HEK293 (cell line): ENCODE measurements at regions not wholly inside any gene's neighbourhood (a gene's known extent, or its start where the extent isn't known, plus 50 kb on each side); places are given as distances from the start of the nearest gene placed in this dataset.

Experiments used
- CTCF ChIA-PET: fragments of 350-600 bp; formaldehyde crosslinking; extraction: SDS; loops from one replicate; lab custom pipeline; 2021; ENCODE audit warnings: antibody characterized with exemption; lab: Yijun Ruan, JAX
- POLR2A ChIA-PET: fragments of 300-600 bp; formaldehyde crosslinking; extraction: SDS; loops from one replicate; lab custom pipeline; 2020; ENCODE audit warnings: antibody characterized with exemption, inconsistent platforms; lab: Yijun Ruan, JAX
- H3K27ac ChIP-seq: fragments of 200-500 bp; sonication (Bioruptor generic); 2 replicates; pipeline ENCODE4 v1.5.1; 2014; ENCODE audit warnings: low read depth, low read length, control low read depth, inconsistent platforms; ENCODE audit errors: extremely low read depth
- H3K36me3 ChIP-seq, 2 experiments: fragments of 200-500 bp in 1 of 2; sonication (Bioruptor generic) in 1 of 2; 1 replicate in 1 of 2; 2 replicates in 1 of 2; pipeline ENCODE4 v1.5.1; 2014 to 2017; ENCODE audit warnings: inconsistent platforms in 2 of 2, low read length in 2 of 2; ENCODE audit not compliant: control insufficient read depth in 2 of 2, insufficient read depth in 1 of 2
- H3K4me1 ChIP-seq: fragments of 200-500 bp; sonication (Bioruptor generic); 2 replicates; pipeline ENCODE4 v1.5.1; 2014; ENCODE audit warnings: mild to moderate bottlenecking, low read length, inconsistent platforms; ENCODE audit not compliant: control insufficient read depth, insufficient read depth
- H3K4me3 ChIP-seq: 2 replicates; pipeline ENCODE4 v1.5.1; 2011; ENCODE audit warnings: low read depth, mild to moderate bottlenecking, control low read depth, low read length, moderate library complexity
- H3K9me3 ChIP-seq: fragments of 200-500 bp; sonication (Bioruptor generic); 2 replicates; pipeline ENCODE4 v1.5.1; 2014; ENCODE audit warnings: low read depth, low read length, inconsistent platforms; ENCODE audit not compliant: control insufficient read depth, insufficient read depth
- GLI2 ChIP-seq: fragments of 450-650 bp; formaldehyde crosslinking; IDR thresholded peaks from 2 replicates; pipeline ENCODE4; 2017; ENCODE audit warnings: missing biosample characterization, missing genetic modification characterization, low read depth, borderline replicate concordance
- SALL2 ChIP-seq: fragments of 450-650 bp; formaldehyde crosslinking; IDR thresholded peaks from 2 replicates; pipeline ENCODE4 v1.5.0; 2017; ENCODE audit warnings: missing biosample characterization, mild to moderate bottlenecking, missing genetic modification characterization, borderline replicate concordance
- SCRT2 ChIP-seq: fragments of 450-650 bp; formaldehyde crosslinking; IDR thresholded peaks from 2 replicates; pipeline ENCODE4 v1.5.1; 2016; ENCODE audit warnings: missing biosample characterization, missing genetic modification characterization
- SETDB1 ChIP-seq: IDR thresholded peaks from one replicate; pipeline ENCODE4 v1.6.1; 2017; ENCODE audit warnings: mild to moderate bottlenecking, low read length, moderate library complexity, mixed read lengths; ENCODE audit not compliant: insufficient read length
- TCF7L2 ChIP-seq: IDR thresholded peaks from 2 replicates; pipeline ENCODE4 v1.6.1; 2011; ENCODE audit warnings: low read depth, mild to moderate bottlenecking, inconsistent platforms, low read length, moderate library complexity, borderline replicate concordance
- ZBTB26 ChIP-seq: fragments of 450-650 bp; formaldehyde crosslinking; optimal IDR thresholded peaks from 2 replicates; pipeline ENCODE3; 2016; ENCODE audit warnings: missing biosample characterization, mild to moderate bottlenecking, missing genetic modification characterization
- ZNF146 ChIP-seq: fragments of 450-650 bp; formaldehyde crosslinking; IDR thresholded peaks from 2 replicates; pipeline ENCODE4 v1.5.1; 2016; ENCODE audit warnings: missing biosample characterization, missing genetic modification characterization
- ZNF175 ChIP-seq: fragments of 450-650 bp; formaldehyde crosslinking; IDR thresholded peaks from 2 replicates; pipeline ENCODE4 v1.5.1; 2016; ENCODE audit warnings: missing biosample characterization, missing genetic modification characterization
- ZNF202 ChIP-seq: fragments of 450-650 bp; formaldehyde crosslinking; IDR thresholded peaks from 2 replicates; pipeline ENCODE4 v1.5.1; 2016; ENCODE audit warnings: missing biosample characterization, missing genetic modification characterization, borderline replicate concordance
- ZNF239 ChIP-seq: fragments of 450-650 bp; formaldehyde crosslinking; IDR thresholded peaks from 2 replicates; pipeline ENCODE4 v1.5.1; 2016; ENCODE audit warnings: missing biosample characterization, missing genetic modification characterization
- ZNF292 ChIP-seq: fragments of 450-650 bp; formaldehyde crosslinking; IDR thresholded peaks from 2 replicates; pipeline ENCODE4 v1.5.1; 2016; ENCODE audit warnings: low read depth, missing biosample characterization, missing genetic modification characterization, borderline replicate concordance
- ZNF366 ChIP-seq: fragments of 450-650 bp; formaldehyde crosslinking; conservative IDR thresholded peaks from 2 replicates; pipeline ENCODE4 v1.5.1; 2016; ENCODE audit warnings: missing biosample characterization, missing genetic modification characterization
- ZNF473 ChIP-seq: fragments of 450-650 bp; formaldehyde crosslinking; IDR thresholded peaks from 2 replicates; pipeline ENCODE4 v1.5.1; 2017; ENCODE audit warnings: missing biosample characterization, missing genetic modification characterization
- ZNF514 ChIP-seq: fragments of 450-650 bp; formaldehyde crosslinking; IDR thresholded peaks from 2 replicates; pipeline ENCODE4 v1.5.1; 2016; ENCODE audit warnings: missing biosample characterization, missing genetic modification characterization
- ZNF558 ChIP-seq: fragments of 450-650 bp; formaldehyde crosslinking; IDR thresholded peaks from 2 replicates; pipeline ENCODE4 v1.5.1; 2016; ENCODE audit warnings: missing biosample characterization, missing genetic modification characterization
- ZNF624 ChIP-seq: fragments of 450-650 bp; formaldehyde crosslinking; IDR thresholded peaks from 2 replicates; pipeline ENCODE4 v1.5.1; 2017; ENCODE audit warnings: missing biosample characterization, missing genetic modification characterization
- ZNF704 ChIP-seq: fragments of 450-650 bp; formaldehyde crosslinking; IDR thresholded peaks from 2 replicates; pipeline ENCODE4 v1.5.1; 2016; ENCODE audit warnings: missing biosample characterization, missing genetic modification characterization
- TF ChIP-seq, protein P1 (sequence below): sonication (generic); formaldehyde crosslinking; IDR thresholded peaks from 2 replicates; pipeline ENCODE4 v1.8.1; 2022; ENCODE audit warnings: mild to moderate bottlenecking, moderate library complexity, missing genetic modification reagents
- TF ChIP-seq, protein P2 (sequence below): fragments of 450-650 bp; formaldehyde crosslinking; IDR thresholded peaks from 2 replicates; pipeline ENCODE4 v1.5.1; 2016; ENCODE audit warnings: missing biosample characterization, missing genetic modification characterization
- TF ChIP-seq, protein P3 (sequence below): fragments of 450-650 bp; formaldehyde crosslinking; IDR thresholded peaks from 2 replicates; pipeline ENCODE4 v1.5.1; 2016; ENCODE audit warnings: missing biosample characterization, missing genetic modification characterization
- TF ChIP-seq, protein P4 (sequence below): fragments of 450-650 bp; formaldehyde crosslinking; IDR thresholded peaks from 2 replicates; pipeline ENCODE4 v1.5.1; 2016; ENCODE audit warnings: missing biosample characterization, missing genetic modification characterization

DNA sequence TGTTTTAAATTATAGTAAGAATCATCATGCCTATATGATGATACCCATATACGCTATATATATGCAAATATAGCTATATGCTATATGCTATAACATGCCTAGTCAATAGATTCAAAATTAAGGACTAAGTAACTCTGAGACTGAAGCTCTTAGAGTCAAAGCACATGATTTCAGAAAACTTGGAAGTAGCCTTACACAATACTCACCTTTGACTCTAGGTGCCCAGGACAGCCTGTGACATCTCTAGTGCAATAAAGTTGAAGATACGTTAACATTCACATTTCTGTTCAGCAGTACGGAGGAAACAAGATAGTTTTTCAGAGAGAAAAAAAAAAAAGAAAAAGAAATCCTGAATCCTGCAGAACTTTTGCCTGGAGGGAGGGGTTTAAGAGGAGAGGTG lies 149.7 kb upstream of the PIK3C3 start:
- H3K9me3 ChIP-seq = no peaks in the 10 kb centered on the region
- H3K27ac ChIP-seq = no peak overlapping the region
- no peaks in the 10 kb centered on the region for H3K36me3 ChIP-seq
- ChIA-PET POLR2A (no interaction called here), CTCF (no interaction called here)
- no peaks in the 10 kb centered on the region for H3K4me1 ChIP-seq
- TF ChIP-seq TCF7L2 = no peak
- no peak for TF ChIP-seq ZNF704 (tag by site-specific recombination)
- H3K4me3 ChIP-seq = no peak overlapping the region

DNA sequence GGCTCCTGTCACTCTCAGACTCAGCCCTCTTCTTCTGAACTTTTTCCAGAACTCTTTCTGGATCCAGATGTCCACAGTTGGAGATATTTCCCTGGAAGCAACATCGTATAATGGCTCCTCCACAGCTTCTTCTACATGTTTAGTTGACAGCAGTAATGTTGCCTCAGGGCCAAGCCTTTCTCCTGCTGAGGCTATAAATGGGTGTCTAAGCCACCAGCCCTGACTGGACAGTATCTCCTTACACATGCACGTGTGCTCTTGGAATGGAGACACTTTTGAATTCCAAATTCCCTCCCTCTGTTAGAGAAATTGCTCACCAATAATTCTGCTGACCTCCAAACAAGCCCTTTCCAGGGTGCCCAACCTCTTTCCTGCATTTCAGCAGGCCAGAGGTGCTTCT lies 156.2 kb upstream of the PIK3C3 start:
- POLR2A ChIA-PET = no interaction called here
- Histone ChIP-seq H3K4me1 (no peaks in the 10 kb centered on the region), H3K4me3 (no peak overlapping the region), H3K9me3 (no peaks in the 10 kb centered on the region), H3K36me3 (no peaks in the 10 kb centered on the region), H3K27ac (no peak overlapping the region)
- TF ChIP-seq, protein P1, sequence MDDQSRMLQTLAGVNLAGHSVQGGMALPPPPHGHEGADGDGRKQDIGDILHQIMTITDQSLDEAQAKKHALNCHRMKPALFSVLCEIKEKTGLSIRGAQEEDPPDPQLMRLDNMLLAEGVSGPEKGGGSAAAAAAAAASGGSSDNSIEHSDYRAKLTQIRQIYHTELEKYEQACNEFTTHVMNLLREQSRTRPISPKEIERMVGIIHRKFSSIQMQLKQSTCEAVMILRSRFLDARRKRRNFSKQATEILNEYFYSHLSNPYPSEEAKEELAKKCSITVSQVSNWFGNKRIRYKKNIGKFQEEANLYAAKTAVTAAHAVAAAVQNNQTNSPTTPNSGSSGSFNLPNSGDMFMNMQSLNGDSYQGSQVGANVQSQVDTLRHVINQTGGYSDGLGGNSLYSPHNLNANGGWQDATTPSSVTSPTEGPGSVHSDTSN (CRISPR knock-in tag) = no peak
- TF ChIP-seq, protein P2, sequence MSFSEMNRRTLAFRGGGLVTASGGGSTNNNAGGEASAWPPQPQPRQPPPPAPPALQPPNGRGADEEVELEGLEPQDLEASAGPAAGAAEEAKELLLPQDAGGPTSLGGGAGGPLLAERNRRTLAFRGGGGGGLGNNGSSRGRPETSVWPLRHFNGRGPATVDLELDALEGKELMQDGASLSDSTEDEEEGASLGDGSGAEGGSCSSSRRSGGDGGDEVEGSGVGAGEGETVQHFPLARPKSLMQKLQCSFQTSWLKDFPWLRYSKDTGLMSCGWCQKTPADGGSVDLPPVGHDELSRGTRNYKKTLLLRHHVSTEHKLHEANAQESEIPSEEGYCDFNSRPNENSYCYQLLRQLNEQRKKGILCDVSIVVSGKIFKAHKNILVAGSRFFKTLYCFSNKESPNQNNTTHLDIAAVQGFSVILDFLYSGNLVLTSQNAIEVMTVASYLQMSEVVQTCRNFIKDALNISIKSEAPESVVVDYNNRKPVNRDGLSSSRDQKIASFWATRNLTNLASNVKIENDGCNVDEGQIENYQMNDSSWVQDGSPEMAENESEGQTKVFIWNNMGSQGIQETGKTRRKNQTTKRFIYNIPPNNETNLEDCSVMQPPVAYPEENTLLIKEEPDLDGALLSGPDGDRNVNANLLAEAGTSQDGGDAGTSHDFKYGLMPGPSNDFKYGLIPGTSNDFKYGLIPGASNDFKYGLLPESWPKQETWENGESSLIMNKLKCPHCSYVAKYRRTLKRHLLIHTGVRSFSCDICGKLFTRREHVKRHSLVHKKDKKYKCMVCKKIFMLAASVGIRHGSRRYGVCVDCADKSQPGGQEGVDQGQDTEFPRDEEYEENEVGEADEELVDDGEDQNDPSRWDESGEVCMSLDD = no peak
- no peak for TF ChIP-seq ZNF146 (tag by site-specific recombination)
- no peak for TF ChIP-seq ZNF239 (tag by site-specific recombination)
- no peak for TF ChIP-seq ZNF366 (tag by site-specific recombination)
- TF ChIP-seq ZNF624 (tag by site-specific recombination) = no peak
- TF ChIP-seq GLI2 (tag by site-specific recombination) = no peak
- TF ChIP-seq ZNF558 = no peak
- TF ChIP-seq SALL2 = no peak
- TF ChIP-seq ZNF292 (tag by site-specific recombination) = no peak
- no peak for TF ChIP-seq ZNF473 (tag by site-specific recombination)
- no peak for TF ChIP-seq ZNF175 (tag by site-specific recombination)
- CTCF ChIA-PET = no interaction called here

DNA sequence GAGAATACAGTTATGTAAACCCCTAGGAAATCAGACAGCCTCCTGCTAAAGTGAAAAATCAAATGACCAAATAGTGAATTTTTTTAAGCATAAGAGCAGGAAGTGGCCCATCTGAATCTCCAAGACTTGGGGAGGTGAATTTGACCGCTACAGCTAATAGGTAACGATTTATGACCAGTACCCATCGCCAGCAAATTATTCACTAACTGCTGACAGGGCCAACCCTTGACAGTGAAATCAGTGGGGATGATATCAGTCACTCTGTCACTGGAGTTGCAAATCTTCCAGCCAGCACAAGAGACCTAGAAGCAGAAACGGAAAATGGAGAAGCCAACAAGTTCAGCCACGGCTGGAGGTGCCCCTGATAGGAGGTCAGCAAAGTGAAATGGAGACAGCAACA lies 164.3 kb upstream of the PIK3C3 start:
- ChIA-PET POLR2A (no interaction called here), CTCF (no interaction called here)
- Histone ChIP-seq H3K4me3 (no peak overlapping the region), H3K27ac (no peak overlapping the region), H3K4me1 (no peaks in the 10 kb centered on the region), H3K9me3 (no peaks in the 10 kb centered on the region), H3K36me3 (no peaks in the 10 kb centered on the region)
- TF ChIP-seq SCRT2 (tag by site-specific recombination) (no peak), SETDB1 (no peak), ZBTB26 (tag by site-specific recombination) (no peak), ZNF514 (tag by site-specific recombination) (no peak), ZNF202 (no peak)
- TF ChIP-seq, protein P3, sequence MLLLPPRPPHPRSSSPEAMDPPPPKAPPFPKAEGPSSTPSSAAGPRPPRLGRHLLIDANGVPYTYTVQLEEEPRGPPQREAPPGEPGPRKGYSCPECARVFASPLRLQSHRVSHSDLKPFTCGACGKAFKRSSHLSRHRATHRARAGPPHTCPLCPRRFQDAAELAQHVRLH (tag by site-specific recombination) = no peak
- TF ChIP-seq, protein P4, sequence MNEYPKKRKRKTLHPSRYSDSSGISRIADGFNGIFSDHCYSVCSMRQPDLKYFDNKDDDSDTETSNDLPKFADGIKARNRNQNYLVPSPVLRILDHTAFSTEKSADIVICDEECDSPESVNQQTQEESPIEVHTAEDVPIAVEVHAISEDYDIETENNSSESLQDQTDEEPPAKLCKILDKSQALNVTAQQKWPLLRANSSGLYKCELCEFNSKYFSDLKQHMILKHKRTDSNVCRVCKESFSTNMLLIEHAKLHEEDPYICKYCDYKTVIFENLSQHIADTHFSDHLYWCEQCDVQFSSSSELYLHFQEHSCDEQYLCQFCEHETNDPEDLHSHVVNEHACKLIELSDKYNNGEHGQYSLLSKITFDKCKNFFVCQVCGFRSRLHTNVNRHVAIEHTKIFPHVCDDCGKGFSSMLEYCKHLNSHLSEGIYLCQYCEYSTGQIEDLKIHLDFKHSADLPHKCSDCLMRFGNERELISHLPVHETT = no peak
